ENCODE measurements at regions not wholly inside any gene's neighbourhood (a gene's known extent, or its start where the extent isn't known, plus 50 kb on each side); places are given as distances from the start of the nearest gene placed in this dataset.
"Not testable (repeated sequence)": the region's sequence is repeated elsewhere in the genome, so short reads cannot be mapped to it uniquely, and the experiment has no call there.

DNA sequence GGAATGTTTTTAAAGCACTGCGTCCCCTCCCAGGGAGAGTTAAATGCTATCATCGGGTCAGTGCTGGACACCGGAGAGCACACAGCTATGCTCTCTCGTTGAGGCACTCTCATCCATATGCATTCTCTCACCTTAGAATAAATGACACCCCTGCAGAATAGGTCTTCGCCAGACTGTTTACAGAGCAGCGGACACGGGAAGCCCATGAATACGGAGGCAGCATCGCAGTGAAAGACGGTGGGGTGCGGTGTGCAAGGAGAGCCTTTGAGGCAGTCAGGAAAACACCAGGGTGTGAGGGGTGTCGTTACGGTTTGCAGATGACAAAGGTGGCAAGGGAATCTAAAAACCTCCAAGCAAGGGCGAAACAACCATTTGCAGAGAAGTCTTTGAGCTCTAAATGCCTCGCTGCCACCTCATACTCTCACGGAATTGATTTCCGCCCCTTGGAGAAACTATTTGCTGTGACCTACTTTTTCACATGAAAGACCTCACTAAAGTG is 169.2 kb upstream of the FHL2 start:
- no peak for ATAC-seq

DNA sequence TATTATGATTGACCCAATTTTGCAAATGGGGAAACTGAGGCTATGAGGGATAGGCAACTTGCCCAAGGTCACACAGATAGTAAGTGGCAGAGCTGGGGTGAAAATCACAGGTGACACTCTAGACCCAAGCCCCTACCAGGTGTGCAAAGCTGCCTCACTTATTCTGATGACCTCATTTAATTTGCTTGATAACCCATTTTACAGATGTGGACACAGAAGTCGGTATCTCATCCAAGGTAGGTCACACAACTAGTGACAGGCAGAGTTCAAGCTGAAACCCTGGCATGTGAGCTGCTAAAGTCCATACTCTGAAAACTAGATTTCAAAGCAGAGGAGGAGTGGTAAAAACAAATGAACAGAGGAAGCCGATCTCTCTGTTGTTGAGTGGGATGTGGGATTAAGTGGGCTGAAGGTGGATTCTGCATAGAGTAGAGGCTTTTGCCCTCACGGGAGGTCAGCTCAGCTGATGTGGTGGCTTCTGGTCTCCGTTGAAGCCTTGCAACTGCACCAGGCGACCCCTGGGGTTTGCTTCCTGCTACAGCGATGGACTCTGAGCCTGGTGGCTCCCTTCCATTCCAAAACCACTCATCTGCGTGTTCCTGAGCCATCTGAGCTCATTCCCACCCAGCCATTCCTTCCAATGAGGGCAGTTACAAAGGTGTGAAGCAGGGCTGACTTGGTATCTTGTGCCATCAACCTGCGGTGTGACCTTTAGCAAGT is 164.3 kb upstream of the FHL2 start:
- ATAC-seq = no peak

DNA sequence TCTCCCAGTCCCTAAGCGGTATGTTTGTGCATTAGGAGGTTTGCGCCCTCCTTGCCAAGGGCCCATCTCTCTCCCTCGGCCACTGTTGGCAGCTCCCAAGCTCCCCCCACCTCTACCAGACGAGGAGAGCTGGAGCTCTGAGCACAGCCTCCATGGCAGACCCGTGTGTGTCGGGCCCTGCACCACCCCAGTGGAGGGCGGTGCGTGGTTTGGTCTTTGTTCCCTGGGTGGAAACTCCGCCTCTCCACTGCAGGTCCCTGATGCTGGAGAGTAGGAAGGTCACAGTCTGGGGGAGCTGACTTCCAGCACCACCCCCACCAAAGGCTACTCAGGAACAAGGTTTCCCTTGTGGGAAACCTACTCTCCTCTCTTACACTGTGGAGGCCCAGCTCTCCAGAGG is 162.6 kb upstream of the FHL2 start:
- ATAC-seq = no peak

DNA sequence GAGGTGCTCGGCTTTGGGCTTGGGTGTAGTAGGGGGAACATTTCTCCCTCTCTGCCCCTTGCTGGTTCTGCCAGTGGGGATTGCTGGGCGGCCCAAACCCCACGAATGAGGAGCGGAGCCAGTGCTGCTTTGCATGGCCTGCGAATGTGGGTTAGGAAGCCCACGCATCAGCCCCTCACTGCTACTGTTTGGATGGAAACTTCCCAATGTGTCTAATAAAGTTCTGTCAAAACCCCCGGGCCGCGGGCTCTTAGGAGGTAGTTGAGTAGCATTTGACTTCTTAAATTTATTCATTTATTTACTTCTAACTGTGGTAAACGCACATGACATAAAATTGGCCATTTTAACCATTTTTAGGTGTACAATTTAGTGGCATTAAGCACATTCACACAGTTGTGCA is 161.3 kb upstream of the FHL2 start:
- ATAC-seq = no peak

DNA sequence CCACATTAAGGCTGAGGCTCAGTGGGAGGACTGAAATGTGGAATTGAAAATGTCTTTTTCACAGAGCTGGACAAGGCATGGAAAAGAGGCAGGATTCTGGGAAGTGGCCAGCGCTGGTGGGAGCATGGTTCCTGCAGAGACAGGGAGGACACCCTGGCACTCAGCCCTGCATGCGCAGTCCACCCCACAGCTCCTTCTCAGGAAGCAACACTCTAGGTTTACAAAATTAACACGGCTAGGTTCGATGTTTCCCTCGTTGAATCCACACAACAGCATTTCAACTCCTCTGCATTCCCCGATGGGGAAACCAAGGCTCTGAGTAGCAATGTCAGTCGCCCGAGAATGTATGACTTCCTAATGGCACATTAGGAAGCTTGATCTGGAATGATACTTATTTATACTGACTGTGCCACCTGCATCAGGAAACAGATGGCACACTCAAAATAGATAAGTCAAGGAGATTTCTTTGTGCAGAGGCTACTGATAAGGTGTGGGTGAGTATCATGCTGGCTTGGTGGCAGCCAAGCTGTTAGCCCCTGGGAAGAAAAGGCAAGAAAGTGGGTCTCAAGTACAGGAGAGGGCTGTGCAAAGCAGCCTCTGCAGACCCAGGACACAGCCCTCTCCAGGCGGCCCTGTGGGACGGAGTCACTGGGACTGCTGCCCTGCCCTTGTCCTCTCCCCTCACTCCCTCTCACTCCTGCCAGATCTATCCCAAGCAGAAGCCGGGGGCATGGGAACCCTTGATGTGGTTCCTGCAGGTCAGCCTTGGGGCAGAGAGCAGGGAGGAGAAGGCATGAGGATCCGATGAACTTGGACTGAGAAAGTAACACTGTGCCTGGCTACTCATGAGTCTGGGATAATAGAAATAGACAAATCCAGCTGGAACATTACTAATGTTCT is 158.4 kb upstream of the FHL2 start:
- no peak for ATAC-seq

DNA sequence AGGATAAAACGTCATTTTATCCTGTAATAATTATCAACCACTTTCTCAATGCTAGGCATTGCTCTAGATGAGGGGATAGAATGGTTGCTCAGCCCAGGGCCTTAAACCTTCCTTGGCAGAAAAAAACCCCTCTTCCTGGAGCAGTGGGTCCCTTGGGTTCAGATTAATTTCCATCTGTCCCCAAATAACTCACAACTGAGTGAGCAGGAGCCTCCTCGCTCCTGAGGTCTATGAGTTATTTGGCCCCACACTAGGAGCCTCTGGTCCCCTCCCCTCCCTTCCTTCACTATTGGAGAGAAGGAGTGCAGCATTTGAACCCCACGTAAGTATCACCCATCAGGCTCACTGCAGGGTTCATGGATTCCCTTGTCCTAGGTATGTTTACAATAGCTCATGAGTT is 157.5 kb upstream of the FHL2 start:
- ATAC-seq = no peak

DNA sequence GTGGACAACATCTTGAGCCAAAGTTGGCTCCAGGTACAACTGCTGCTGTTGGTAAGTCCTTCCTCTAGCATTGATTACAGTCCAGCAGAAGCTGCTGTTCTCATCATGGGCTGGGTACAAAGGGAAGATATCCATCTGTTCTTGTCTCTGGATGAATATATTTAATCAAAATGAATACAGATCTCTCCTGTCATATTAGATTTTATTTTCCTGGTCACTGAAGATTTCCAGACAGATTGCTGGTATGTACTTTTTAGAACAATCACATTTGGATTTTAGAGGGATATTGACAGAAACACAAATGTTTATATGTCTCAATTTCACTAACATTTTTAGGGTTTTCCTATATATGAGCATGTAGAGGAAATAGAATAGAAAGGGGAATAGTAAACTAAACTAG is 155.4 kb upstream of the FHL2 start:
- ATAC-seq = no peak

DNA sequence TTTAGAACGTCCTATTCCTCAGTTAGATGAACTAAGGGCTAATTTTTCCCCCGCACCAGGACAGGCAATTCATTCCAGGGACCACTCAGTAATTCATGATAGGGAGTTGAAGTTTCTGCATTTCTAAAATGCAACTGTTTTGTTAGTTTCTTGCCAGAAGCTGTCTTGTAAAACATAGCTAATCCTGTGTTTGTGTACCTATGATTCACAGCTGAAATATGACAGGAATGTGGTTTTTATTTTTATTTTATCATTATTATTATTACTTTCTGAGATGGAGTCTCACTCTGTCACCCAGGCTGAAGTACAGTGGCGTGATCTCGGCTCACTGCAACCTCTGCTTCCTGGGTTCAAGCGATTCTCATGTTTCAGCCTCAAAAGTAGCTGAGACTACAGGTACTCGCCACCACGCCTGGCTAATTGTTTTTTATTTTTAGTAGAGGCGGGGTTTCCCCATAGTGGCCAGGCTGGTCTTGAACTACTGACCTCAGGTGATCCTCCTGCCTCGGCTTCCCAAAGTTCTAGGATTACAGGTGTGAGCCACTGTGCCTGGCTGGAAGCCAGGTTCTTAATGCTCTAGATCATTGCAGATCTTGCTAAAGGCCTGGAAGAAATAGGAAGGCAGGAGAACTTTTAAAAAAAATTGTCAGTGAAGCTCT is 154.8 kb upstream of the FHL2 start:
- ATAC-seq = no peak

DNA sequence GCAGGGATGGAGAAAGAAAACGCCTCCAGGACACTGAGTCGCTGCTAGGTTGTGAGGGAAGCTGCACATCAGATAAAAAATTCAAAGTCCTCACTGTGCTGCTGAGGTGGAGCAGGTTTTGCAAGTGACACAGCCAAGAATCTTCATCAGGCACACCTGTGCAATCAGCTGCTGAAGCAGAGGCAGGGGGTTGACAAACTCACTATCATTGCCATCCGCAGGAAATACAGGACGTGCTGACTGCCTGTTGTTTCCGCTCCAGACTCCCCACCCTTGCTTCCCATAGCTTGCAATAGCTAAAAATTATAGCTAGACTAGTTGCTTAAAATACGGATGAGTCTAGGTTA is 147.8 kb upstream of the FHL2 start:
- no peak for ATAC-seq

DNA sequence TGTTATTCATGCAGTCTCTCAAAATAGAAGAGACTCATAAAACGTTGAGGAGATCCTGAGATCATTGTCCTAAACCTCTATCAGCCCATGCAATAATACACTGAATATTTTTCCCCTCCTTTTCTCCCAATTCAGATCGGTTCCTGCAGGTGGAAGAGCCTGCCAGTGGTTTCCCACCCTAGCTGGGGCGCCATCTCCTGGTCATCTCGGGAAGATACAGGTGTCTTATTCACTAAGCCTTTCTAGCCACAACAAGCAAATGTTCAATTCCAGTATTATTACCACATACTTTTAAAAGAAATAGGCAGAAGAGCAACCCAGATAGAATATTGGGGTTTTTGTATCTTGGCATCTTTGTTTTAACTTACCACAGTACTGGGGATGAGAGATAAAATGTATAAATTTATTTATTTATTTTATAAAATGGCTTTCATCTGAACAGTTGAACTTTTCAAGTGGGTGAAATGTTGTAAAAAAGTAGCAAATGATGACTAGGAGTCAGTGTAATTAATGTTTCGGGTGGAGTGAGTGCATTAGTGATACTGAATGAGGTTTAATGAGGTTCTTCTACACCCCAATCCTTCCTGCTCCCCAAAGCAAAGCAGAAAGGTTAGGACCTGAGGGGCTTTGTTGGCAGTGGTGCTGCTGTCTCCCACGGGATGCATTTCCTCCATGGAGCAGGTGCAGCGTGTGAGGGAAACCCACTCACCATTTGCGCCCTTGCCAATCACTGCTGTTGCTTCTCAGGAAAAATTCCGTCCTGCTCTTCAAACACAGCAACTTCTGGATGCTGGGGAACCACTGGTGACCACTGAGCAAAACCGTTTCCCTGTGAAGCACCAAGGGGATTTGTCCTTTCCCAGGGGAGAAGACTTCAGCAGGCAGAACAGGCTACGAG is 147.1 kb upstream of the FHL2 start:
- no peak for ATAC-seq

DNA sequence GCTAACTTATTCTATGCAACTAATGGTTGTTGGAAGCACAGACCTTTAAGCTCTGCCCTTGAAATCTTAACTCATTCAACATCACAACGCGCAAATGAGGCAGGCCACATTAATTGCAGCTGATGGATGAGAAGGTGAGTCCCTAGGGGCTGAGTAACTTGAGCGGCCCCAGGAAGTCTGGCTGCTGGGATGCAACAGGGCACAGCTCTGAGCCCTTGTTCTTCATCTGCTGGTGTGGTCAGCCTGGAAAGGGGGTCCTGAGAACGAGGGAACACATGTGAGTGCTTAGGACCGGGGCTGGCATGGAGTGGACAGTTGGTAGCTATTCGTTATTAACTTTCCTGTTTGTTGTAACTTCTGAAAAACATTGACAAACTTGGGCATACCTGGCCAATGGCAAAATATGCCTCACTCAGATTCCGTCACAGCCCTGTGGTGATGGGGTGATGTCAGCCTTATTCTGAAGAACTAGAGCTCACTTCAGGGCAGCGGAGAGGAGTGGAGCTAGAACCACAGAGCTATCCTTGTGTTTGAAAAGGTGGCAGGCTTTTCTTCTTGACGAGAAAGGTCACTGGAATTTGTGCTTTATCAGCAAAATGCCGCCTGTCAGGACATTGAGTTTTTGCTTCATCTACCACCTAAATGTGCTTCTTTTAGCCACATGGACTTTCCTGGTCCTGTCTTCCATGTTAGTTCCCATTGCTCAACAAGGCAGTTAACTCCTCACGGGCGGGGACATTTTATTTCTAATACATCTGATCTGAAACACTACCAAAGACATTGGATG is 145.9 kb upstream of the FHL2 start:
- no peak for ATAC-seq

DNA sequence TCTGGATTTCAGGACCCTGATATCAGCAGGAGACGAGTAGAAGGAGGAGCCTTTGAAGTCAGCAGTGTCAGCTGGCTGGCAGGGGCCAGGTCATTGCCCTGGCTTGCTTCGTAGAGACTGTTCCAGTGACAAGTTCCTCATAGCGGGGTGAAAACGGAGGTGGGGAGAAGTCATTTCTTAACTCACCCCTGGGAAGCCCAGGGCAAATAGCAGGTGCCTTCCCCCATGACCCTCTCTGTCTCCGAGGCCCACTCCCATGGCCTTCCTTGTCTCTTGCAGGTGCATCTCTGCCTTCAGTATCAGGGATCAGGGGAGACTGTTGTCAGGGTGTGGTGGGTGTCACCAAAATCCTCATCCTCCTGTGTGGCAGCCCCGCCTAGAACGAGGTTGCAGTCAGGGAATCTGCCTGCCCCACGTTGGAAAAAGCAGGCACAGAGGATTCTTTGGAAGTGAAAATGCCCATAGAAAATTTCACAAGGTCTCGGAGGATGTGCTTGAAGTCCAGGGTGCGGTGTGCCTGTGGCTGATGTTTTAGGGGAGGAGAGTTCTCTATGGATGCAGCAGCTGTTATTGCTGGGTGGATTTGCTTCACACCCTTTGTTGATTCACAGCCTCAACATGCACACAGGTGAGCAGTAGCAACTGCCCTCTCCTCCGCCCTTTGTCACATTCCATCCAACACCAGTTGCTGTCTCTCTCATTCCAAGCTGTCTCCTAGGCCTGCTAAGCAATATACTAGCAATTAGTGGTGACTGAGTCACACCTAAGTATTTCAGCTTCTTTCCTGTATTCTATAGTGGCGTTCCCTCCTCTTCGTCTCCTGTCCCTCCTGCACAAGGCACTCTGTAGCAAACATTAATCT is 142.6 kb upstream of the FHL2 start:
- ATAC-seq = no peak

DNA sequence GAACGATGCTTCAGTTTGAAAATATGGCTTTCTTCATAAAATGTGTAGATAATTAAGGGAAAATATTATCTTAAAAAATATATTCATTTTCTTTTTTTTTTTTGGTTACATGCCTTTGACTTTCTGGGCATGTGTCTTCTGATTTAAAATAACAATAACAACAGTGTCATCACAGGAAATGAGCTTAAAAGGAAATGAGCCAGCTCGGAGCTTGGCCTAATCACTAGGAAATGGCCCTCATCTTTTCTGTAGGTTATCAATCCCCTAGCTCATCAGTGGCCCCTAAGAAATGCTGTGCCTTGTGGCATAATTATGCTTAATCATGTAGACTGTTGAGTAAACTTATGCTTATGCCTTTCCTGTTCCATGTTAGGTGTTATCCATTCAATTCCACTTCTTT is 141.8 kb upstream of the FHL2 start:
- ATAC-seq = peak in 1 of 2 donors; percentile 21

DNA sequence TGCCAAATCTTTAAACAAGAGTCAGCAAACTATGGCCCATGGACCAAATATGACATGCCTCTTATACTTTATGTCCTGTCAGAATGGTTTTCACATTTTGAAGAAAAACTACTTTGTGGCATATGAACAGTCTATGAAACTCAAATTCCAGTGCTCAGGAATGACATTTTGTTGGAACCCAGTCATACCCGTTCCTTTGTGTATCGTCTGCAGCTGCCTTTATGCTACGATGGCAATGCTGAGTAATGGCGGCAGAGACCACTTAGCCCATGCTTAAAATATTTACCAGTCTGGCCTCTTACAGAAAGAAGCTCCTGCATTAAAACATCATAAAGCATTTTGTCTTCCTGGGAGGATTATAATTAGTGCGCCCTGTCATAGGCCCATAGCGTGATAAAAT is 140.5 kb upstream of the FHL2 start:
- no peak for ATAC-seq

DNA sequence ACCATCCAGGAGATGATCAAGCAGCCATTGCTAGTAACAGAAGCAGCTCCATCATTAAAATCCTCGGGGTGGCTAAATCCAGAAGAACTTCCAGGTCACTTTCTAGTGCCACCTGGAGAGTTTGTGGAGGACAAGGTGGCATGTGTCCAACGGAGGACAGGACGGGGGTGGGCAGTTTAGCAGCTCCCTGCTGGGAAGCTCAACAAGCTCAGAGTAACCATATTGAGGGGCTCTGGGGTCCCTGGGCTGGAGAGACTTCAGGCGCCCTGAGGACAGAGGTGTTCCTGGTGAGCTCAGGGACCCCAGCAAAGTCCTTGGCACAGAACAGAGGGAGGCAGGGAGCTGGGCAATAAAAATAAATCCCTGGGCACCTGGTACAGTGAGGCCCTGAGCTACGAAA is 140.0 kb upstream of the FHL2 start:
- no peak for ATAC-seq

DNA sequence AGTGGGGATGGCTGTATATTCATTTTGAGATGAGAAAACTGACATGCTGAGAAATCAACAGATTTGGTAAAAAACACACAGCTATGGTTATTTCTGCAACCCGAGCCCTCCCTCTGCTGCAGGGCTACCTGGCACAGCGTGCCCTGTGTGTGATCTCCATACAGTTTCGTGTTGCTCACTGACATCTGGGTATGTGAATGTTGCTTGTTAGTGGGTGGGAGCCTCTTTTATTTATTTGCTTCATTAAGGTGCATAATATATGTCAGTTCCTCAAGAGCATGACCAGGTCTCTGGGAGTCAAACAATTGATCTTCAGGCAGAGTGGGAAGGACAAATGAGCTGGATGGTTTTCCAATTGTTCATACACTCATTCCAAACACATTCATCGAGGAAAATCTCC is 139.1 kb upstream of the FHL2 start:
- no peak for ATAC-seq

DNA sequence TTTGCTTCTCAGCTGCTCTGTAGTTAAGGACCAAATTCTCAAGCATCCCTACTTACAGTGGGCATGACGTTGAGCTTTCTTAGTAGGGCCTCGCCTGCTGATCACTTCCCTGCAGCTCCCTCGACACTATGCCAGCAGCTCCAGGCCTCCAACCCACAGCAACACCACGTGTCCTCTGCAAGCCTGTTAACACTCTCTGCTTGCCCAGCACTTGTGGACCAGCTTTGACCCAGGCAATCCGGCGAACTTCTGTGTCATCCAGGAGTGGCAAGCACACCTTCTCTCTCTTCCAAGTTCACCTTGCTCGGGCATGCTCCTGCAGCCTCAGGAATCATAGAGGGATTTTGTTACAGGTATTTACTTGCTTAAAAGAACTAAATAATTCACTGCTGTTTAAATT is 138.6 kb upstream of the FHL2 start:
- no peak for ATAC-seq

DNA sequence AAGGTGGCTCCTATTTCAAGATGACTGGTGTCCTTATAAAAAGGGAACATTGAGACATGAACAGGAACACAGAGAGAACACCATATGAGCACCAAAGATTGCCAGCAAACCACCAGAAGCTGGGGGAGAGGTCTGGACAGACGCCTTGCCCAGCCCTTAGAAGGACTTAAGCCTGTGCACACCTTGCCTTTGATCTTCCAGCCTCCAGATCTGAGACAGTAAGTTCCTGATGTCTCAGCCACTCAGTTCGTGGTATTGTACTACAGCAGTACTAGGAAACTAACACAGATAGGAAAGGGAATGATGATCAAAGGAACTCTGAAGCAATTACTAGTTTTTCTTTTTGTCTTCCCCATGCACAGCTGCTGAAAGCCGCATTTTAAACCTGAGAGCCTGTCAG is 137.3 kb upstream of the FHL2 start:
- no peak for ATAC-seq

DNA sequence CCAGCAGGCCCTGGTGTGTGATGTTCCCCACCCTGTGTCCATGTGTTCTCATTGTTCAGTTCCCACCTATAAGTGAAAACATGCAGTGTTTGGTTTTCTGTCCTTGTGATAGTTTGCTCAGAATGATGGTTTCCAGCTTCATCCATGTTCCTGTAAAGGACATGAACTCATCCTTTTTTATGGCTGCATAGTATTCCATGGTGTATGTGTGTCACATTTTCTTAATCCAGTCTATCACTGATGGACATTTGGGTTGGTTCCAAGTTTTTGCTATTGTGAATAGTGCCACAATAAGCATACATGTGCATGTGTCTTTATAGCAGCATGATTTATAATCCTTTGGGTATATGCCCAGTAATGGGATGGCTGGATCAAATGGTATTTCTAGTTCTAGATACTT is 130.4 kb upstream of the FHL2 start:
- not testable (repeated sequence) for ATAC-seq

DNA sequence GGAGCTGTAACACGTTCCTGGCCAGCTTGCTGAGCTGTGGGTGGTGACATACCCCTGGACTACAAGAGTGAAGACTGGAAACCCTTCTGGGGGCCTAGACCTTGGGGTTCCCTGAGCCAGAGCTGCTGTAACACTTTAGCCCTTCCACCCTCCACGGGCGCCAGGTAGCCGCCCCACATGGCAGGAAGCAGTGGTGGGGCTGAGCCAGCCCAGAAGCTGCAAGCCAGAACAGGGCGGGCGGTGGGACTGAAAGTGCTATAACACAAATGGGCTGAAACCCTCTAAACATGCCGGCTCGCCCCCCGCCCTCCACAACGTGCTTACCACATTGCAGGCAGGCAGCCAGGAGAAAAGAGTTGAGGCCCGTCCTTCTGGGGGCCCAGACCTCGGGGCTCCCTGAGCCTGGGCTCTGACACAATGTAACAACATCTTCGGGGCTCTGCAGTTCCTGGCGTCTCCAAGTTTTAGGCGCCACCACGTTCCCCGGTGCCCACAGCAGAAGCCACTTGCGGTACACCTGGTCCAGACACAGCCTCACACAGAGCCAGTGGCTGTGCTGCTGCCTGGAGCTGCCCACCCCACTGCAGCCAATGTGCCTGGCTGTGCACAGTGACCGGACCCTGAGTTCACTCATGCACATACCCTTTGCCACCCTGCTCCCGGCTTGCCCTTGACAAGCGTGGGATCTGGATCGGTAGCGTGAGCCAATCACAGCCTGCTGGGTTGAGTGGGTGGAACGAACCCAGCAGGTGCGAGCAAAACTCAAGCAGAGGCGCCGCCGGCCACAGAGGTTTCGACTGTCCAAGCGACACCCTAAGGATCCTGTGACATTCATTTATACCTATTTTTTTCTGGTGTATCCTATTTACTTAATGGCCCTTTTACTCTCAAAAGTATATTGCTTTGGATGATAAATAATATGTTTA is 127.4 kb upstream of the FHL2 start:
- no peak for ATAC-seq
